ENCODE measurements at regions not wholly inside any gene's neighbourhood (a gene's known extent, or its start where the extent isn't known, plus 50 kb on each side); places are given as distances from the start of the nearest gene placed in this dataset.

DNA sequence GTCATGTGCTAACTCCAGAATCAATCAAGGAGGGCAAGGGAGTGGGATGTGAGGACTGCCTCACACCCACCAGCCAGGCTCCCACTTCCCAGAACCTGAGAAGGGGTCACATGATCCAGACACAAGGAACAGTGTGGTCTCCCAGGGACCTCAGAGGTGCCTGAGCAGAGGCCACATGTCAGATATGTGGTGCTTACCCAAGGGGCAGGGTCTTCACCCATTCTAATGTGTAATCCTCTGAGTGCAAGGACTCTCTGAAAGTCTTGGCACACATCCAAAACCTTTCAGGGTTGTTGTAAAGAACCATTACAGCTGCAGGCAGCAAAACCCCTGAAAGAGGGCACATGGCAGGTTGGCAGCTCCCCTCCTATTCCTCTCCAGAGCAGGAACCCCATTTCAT lies 656.6 kb downstream of the UQCRFS1 start:
- TF ChIP-seq, protein P1, sequence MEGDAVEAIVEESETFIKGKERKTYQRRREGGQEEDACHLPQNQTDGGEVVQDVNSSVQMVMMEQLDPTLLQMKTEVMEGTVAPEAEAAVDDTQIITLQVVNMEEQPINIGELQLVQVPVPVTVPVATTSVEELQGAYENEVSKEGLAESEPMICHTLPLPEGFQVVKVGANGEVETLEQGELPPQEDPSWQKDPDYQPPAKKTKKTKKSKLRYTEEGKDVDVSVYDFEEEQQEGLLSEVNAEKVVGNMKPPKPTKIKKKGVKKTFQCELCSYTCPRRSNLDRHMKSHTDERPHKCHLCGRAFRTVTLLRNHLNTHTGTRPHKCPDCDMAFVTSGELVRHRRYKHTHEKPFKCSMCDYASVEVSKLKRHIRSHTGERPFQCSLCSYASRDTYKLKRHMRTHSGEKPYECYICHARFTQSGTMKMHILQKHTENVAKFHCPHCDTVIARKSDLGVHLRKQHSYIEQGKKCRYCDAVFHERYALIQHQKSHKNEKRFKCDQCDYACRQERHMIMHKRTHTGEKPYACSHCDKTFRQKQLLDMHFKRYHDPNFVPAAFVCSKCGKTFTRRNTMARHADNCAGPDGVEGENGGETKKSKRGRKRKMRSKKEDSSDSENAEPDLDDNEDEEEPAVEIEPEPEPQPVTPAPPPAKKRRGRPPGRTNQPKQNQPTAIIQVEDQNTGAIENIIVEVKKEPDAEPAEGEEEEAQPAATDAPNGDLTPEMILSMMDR (IDR thresholded peaks at IDR 0.05), result no peak
- Mint-ChIP-seq H3K27ac (no peak overlapping the region), H3K36me3 (ENCODE audit: low read depth) (no peaks in the 10 kb centered on the region), H3K27me3 (no peaks in the 10 kb centered on the region), H3K4me3 (no peak overlapping the region), H3K4me1 (no peaks in the 10 kb centered on the region), H3K9me3 (peaks cover 4% of the 10 kb centered on the region)
- no peak for ATAC-seq (ENCODE audit: low read depth)
- intact Hi-C loops (cut with micrococcal nuclease), result no loop called here
- POLR2A ChIA-PET, result no interaction called here
- CTCF ChIA-PET, result no interaction called here
- no peak for DNase-seq

DNA sequence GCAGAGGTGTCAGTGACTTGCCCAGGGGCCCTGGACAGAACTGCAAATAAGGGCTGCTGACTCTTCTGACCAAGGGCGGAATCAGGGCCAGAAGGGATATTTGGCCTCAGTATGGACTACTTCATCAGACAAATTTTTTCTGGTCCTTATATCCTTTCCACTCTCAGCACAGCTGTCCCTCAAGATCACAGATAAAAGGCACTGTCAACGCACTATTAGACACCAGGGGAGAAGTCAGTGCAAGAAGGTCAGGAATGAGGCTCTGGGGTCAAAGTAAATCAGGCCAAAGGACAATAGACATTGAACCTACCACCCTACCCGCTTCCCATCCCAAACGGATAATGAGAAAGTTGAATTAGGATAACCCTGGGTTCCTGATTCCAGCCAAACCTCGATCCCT lies 657.6 kb downstream of the UQCRFS1 start:
- Mint-ChIP-seq H3K9me3 (peaks cover 4% of the 10 kb centered on the region), H3K4me3 (no peak overlapping the region), H3K36me3 (ENCODE audit: low read depth) (no peaks in the 10 kb centered on the region), H3K27ac (no peak overlapping the region), H3K4me1 (no peaks in the 10 kb centered on the region), H3K27me3 (no peaks in the 10 kb centered on the region)
- ChIA-PET POLR2A (no interaction called here), CTCF (no interaction called here)
- DNase-seq (no peak), ATAC-seq (ENCODE audit: low read depth) (no peak)
- TF ChIP-seq, protein P1 (IDR thresholded peaks at IDR 0.05), result no peak
- intact Hi-C loops (cut with micrococcal nuclease), result no loop called here

DNA sequence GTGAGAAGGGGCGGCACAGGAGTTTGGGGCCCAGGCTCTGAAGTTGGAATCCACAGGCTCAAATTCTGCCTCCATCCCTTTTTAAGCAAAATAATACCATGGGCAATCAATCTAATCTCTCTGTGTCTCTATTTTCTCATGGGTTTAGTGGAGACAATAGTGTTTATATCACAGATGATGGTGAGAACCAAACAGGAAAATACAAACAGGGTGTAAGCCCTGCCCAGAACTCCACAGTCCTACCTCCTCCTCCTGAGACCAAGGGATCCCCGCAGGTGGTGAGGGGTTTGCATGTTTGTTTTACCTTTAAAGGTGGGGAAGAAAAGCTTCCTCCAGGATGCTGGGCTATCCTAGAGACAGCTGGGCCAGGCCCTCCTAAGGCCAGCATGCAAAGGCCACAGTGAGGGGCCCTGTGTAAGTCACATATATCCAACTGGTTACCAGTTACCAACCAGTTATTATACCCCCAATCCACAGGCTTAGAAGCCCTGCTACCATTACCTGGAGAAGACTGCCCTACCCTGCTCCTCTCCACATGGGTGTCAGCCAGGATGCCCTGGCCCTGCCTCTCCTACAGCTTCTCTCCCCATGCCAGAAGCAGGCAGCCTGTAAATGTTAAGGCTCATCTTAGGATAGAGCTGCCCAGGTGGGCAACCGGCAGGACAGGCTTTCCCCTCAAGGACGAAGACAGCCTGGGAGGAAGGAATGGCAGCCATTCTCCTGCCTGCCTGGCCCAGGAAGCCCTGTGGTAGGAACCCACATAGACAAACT lies 658.4 kb downstream of the UQCRFS1 start:
- ATAC-seq (ENCODE audit: low read depth), result no peak
- CTCF ChIA-PET, result no interaction called here
- H3K27ac Mint-ChIP-seq, result no peak overlapping the region

DNA sequence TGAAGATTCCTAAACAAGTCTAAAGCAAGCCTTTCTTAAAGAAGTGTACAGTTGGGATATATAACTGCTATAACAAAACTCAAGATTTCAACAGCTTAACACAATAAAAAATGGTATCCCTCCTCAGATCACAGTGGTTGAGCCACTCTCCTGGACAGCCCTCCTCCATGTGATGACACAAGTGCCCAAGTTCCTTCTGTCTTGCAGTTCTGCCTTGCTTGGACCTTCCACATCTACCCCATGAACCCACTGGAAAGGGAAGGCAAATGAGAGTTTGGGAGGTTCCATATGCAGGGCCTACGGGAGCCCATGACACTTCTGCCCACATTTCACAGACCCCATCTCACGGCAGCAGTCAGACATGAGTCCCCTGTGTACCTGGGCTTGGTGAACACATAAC lies 659.2 kb downstream of the UQCRFS1 start:
- H3K27me3 Mint-ChIP-seq, result no peaks in the 10 kb centered on the region
- ChIA-PET POLR2A (no interaction called here), CTCF (no interaction called here)
- TF ChIP-seq, protein P1 (IDR thresholded peaks at IDR 0.05), result no peak
- no peaks in the 10 kb centered on the region for H3K4me1 Mint-ChIP-seq
- intact Hi-C loops (cut with micrococcal nuclease), result no loop called here
- DNase-seq (no peak), ATAC-seq (ENCODE audit: low read depth) (no peak)
- H3K9me3 Mint-ChIP-seq, result peaks cover 4% of the 10 kb centered on the region
- no peak overlapping the region for H3K27ac Mint-ChIP-seq
- no peaks in the 10 kb centered on the region for H3K36me3 Mint-ChIP-seq (ENCODE audit: low read depth)
- no peak overlapping the region for H3K4me3 Mint-ChIP-seq

More for the DNA sequence above, 658.4 kb downstream of the UQCRFS1 start:
- no peaks in the 10 kb centered on the region for H3K36me3 Mint-ChIP-seq (ENCODE audit: low read depth)
- no peaks in the 10 kb centered on the region for H3K4me1 Mint-ChIP-seq
- TF ChIP-seq, protein P1 (IDR thresholded peaks at IDR 0.05), result no peak
- DNase-seq, result no peak
- POLR2A ChIA-PET, result no interaction called here
- intact Hi-C loops (cut with micrococcal nuclease), result no loop called here
- H3K9me3 Mint-ChIP-seq, result peaks cover 4% of the 10 kb centered on the region
- H3K27me3 Mint-ChIP-seq, result no peaks in the 10 kb centered on the region
- no peak overlapping the region for H3K4me3 Mint-ChIP-seq

DNA sequence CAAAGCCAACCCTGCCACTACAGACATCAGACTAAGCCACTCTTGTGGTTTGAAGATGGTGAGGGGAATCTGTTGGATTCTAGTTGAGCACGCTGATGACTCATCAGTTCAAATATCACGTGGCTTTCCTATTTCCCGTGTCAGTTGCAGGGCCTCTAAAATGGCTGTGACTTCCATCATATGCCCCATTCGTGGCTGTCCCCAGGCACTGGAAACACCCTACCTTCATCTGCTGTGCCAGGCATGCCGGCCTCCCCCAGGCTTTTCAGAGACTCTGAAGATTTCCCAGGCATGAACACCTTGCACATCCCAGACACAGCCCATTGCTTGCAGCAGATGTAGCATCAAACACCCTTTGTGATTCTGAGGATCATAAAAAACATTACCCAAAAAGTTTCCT lies 659.9 kb downstream of the UQCRFS1 start:
- no peaks in the 10 kb centered on the region for H3K36me3 Mint-ChIP-seq (ENCODE audit: low read depth)
- POLR2A ChIA-PET, result no interaction called here
- peaks cover 4% of the 10 kb centered on the region for H3K9me3 Mint-ChIP-seq
- H3K27me3 Mint-ChIP-seq, result no peaks in the 10 kb centered on the region
- no peak for ATAC-seq (ENCODE audit: low read depth)
- TF ChIP-seq, protein P1 (IDR thresholded peaks at IDR 0.05), result no peak
- CTCF ChIA-PET, result no interaction called here
- no peak overlapping the region for H3K4me3 Mint-ChIP-seq
- H3K4me1 Mint-ChIP-seq, result no peaks in the 10 kb centered on the region
- no peak for DNase-seq
- intact Hi-C loops (cut with micrococcal nuclease), result no loop called here
- no peak overlapping the region for H3K27ac Mint-ChIP-seq
